ENCODE measurements at regions not wholly inside any gene's neighbourhood (a gene's known extent, or its start where the extent isn't known, plus 50 kb on each side); places are given as distances from the start of the nearest gene placed in this dataset.

GRCh38 chr6:147738099-147738498, 229.6 kb downstream of the SAMD5 start:
- H3K4me3 ChIP-seq (ENCODE audit: low read depth, low read length, poor library complexity, severe bottlenecking), result no peak overlapping the region

GRCh38 chr6:147738516-147739162, 230.1 kb downstream of the SAMD5 start:
- TF ChIP-seq CTCF (IDR thresholded peaks at IDR 0.05; ENCODE audit: low read length), result no peak
- no peak for TF ChIP-seq EZH2 (IDR thresholded peaks at IDR 0.05; ENCODE audit: borderline replicate concordance, low read length)
- no peaks in the 10 kb centered on the region for H3K4me1 ChIP-seq (ENCODE audit: insufficient read depth, low read length, severe bottlenecking)
- no peaks in the 10 kb centered on the region for H3K36me3 ChIP-seq (ENCODE audit: insufficient read depth, low read length)
- H3K9me2 ChIP-seq (ENCODE audit: low read depth, low read length), result no peaks in the 10 kb centered on the region
- H3K4me2 ChIP-seq (ENCODE audit: low read length), result no peak overlapping the region
- no peaks in the 10 kb centered on the region for H3K79me2 ChIP-seq (ENCODE audit: insufficient read depth, low read length)
- H2AFZ ChIP-seq (ENCODE audit: low read length), result no peak overlapping the region
- no peaks in the 10 kb centered on the region for H3F3A ChIP-seq (ENCODE audit: insufficient read depth, low read length)
- H3K4me3 ChIP-seq (ENCODE audit: low read depth, low read length, poor library complexity, severe bottlenecking), result no peak overlapping the region
- no peak overlapping the region for H3K27ac ChIP-seq (ENCODE audit: low read depth, low read length, poor library complexity, severe bottlenecking)
- no peak overlapping the region for H3K9ac ChIP-seq (ENCODE audit: low read length)
- no peaks in the 10 kb centered on the region for H3K9me3 ChIP-seq (ENCODE audit: low read length)
- H3K27me3 ChIP-seq (ENCODE audit: insufficient read depth, low read length), result no peaks in the 10 kb centered on the region
- no peaks in the 10 kb centered on the region for H4K20me1 ChIP-seq (ENCODE audit: insufficient read depth, low read length)

More at GRCh38 chr6:147738099-147738498, 229.6 kb downstream of the SAMD5 start:
- Histone ChIP-seq H2AFZ (ENCODE audit: low read length) (no peak overlapping the region), H3K9me2 (ENCODE audit: low read depth, low read length) (no peaks in the 10 kb centered on the region), H3F3A (ENCODE audit: insufficient read depth, low read length) (no peaks in the 10 kb centered on the region), H3K27ac (ENCODE audit: low read depth, low read length, poor library complexity, severe bottlenecking) (no peak overlapping the region), H3K4me2 (ENCODE audit: low read length) (no peak overlapping the region), H3K9ac (ENCODE audit: low read length) (no peak overlapping the region), H3K4me1 (ENCODE audit: insufficient read depth, low read length, severe bottlenecking) (no peaks in the 10 kb centered on the region), H3K79me2 (ENCODE audit: insufficient read depth, low read length) (no peaks in the 10 kb centered on the region), H3K27me3 (ENCODE audit: insufficient read depth, low read length) (no peaks in the 10 kb centered on the region), H3K36me3 (ENCODE audit: insufficient read depth, low read length) (no peaks in the 10 kb centered on the region), H3K9me3 (ENCODE audit: low read length) (no peaks in the 10 kb centered on the region), H4K20me1 (ENCODE audit: insufficient read depth, low read length) (no peaks in the 10 kb centered on the region)
- TF ChIP-seq CTCF (IDR thresholded peaks at IDR 0.05; ENCODE audit: low read length) (no peak), EZH2 (IDR thresholded peaks at IDR 0.05; ENCODE audit: borderline replicate concordance, low read length) (no peak)

- Histone ChIP-seq H3K9me3 (ENCODE audit: low read length) (no peaks in the 10 kb centered on the region), H3K4me3 (ENCODE audit: low read depth, low read length, poor library complexity, severe bottlenecking) (no peak overlapping the region), H3K9me2 (ENCODE audit: low read depth, low read length) (no peaks in the 10 kb centered on the region), H3K27ac (ENCODE audit: low read depth, low read length, poor library complexity, severe bottlenecking) (no peak overlapping the region), H3K4me1 (ENCODE audit: insufficient read depth, low read length, severe bottlenecking) (no peaks in the 10 kb centered on the region), H3K27me3 (ENCODE audit: insufficient read depth, low read length) (no peaks in the 10 kb centered on the region), H2AFZ (ENCODE audit: low read length) (no peak overlapping the region), H3F3A (ENCODE audit: insufficient read depth, low read length) (no peaks in the 10 kb centered on the region), H4K20me1 (ENCODE audit: insufficient read depth, low read length) (no peaks in the 10 kb centered on the region), H3K4me2 (ENCODE audit: low read length) (no peak overlapping the region), H3K79me2 (ENCODE audit: insufficient read depth, low read length) (no peaks in the 10 kb centered on the region), H3K36me3 (ENCODE audit: insufficient read depth, low read length) (no peaks in the 10 kb centered on the region), H3K9ac (ENCODE audit: low read length) (no peak overlapping the region)
- TF ChIP-seq EZH2 (IDR thresholded peaks at IDR 0.05; ENCODE audit: borderline replicate concordance, low read length) (no peak), CTCF (IDR thresholded peaks at IDR 0.05; ENCODE audit: low read length) (no peak)
Measured at GRCh38 chr6:147740326-147740725, 231.8 kb downstream of the SAMD5 start.

Data from OCI-LY1 (cell line).